ENCODE measurements at regions not wholly inside any gene's neighbourhood (a gene's known extent, or its start where the extent isn't known, plus 50 kb on each side); places are given as distances from the start of the nearest gene placed in this dataset.

- Histone ChIP-seq H3K36me3 (ENCODE audit: control insufficient read depth in 2 of 2, extremely low read depth in 1 of 2, insufficient read depth in 2 of 2, low read length in 2 of 2) (no peaks in the 10 kb centered on the region), H3K27ac (ENCODE audit: control insufficient read depth, insufficient read depth, low read length) (no peak overlapping the region), H3K4me2 (ENCODE audit: control insufficient read depth, extremely low read depth, insufficient read depth, low read depth, low read length) (peak overlapping the region; percentile 93), H3K79me2 (ENCODE audit: control insufficient read depth, insufficient read depth, low read length) (no peaks in the 10 kb centered on the region), H4K20me1 (ENCODE audit: control insufficient read depth, extremely low read depth, insufficient read depth, low read length) (no peaks in the 10 kb centered on the region), H3K9me3 (ENCODE audit: control insufficient read depth, low read depth, low read length) (no peaks in the 10 kb centered on the region), H3K4me3 (ENCODE audit: control insufficient read depth in 2 of 3, extremely low read depth in 1 of 3, insufficient read depth in 2 of 3, low read depth in 1 of 3, low read length in 3 of 3) (peak overlapping the region; percentile 37 to 76 (median 71)), H3K9ac (ENCODE audit: control insufficient read depth, extremely low read depth, insufficient read depth, low read length) (peak overlapping the region; percentile 41), H3K4me1 (ENCODE audit: control insufficient read depth, extremely low read depth, insufficient read depth, low read length) (peaks cover 20% of the 10 kb centered on the region), H2AFZ (ENCODE audit: control insufficient read depth, low read length) (peak overlapping the region; percentile 6), H3K9me1 (ENCODE audit: control insufficient read depth, extremely low read depth, insufficient read depth, low read length) (no peaks in the 10 kb centered on the region), H3K27me3 (ENCODE audit: control insufficient read depth, extremely low read depth, insufficient read depth, low read length) (peaks cover 6% of the 10 kb centered on the region)
- DNase-seq (ENCODE audit: low read depth, low spot score) (no peak), FAIRE-seq (no peak)
- TF ChIP-seq EZH2 (IDR thresholded peaks at IDR 0.05; ENCODE audit: low read length) (no peak), CTCF (optimal IDR thresholded peaks at IDR 0.05 in 1 of 3, IDR thresholded peaks at IDR 0.05 in 1 of 3, conservative IDR thresholded peaks at IDR 0.05 in 1 of 3; ENCODE audit: extremely low read depth in 1 of 3, insufficient read depth in 2 of 3, low read length in 3 of 3) (no peak)
- dilution Hi-C loops (cut with MboI; ENCODE audit: extremely low pct_ligation_motif_present, low sequenced_read_pairs) = no loop called here
These were observed 82.9 kb upstream of the C1QTNF9B start for GRCh38 chr13:23980160-23980551.

GRCh38 chr13:23983671-23984070, 86.4 kb upstream of the C1QTNF9B start:
- H3K79me2 ChIP-seq (ENCODE audit: control insufficient read depth, insufficient read depth, low read length) = no peaks in the 10 kb centered on the region
- H3K9ac ChIP-seq (ENCODE audit: control insufficient read depth, extremely low read depth, insufficient read depth, low read length) = no peak overlapping the region
- peaks cover 22% of the 10 kb centered on the region for H3K4me1 ChIP-seq (ENCODE audit: control insufficient read depth, extremely low read depth, insufficient read depth, low read length)
- no peaks in the 10 kb centered on the region for H3K9me1 ChIP-seq (ENCODE audit: control insufficient read depth, extremely low read depth, insufficient read depth, low read length)
- no peak for DNase-seq (ENCODE audit: low read depth, low spot score)
- H3K27me3 ChIP-seq (ENCODE audit: control insufficient read depth, extremely low read depth, insufficient read depth, low read length) = peaks cover 10% of the 10 kb centered on the region
- H3K4me3 ChIP-seq (ENCODE audit: control insufficient read depth in 2 of 3, extremely low read depth in 1 of 3, insufficient read depth in 2 of 3, low read depth in 1 of 3, low read length in 3 of 3) = no peak overlapping the region
- no peaks in the 10 kb centered on the region for H3K36me3 ChIP-seq (ENCODE audit: control insufficient read depth in 2 of 2, extremely low read depth in 1 of 2, insufficient read depth in 2 of 2, low read length in 2 of 2)
- no peak overlapping the region for H3K4me2 ChIP-seq (ENCODE audit: control insufficient read depth, extremely low read depth, insufficient read depth, low read depth, low read length)
- no peaks in the 10 kb centered on the region for H3K9me3 ChIP-seq (ENCODE audit: control insufficient read depth, low read depth, low read length)
- TF ChIP-seq CTCF (optimal IDR thresholded peaks at IDR 0.05 in 1 of 3, IDR thresholded peaks at IDR 0.05 in 1 of 3, conservative IDR thresholded peaks at IDR 0.05 in 1 of 3; ENCODE audit: extremely low read depth in 1 of 3, insufficient read depth in 2 of 3, low read length in 3 of 3) (no peak), EZH2 (IDR thresholded peaks at IDR 0.05; ENCODE audit: low read length) (no peak)
- FAIRE-seq = no peak
- H4K20me1 ChIP-seq (ENCODE audit: control insufficient read depth, extremely low read depth, insufficient read depth, low read length) = no peaks in the 10 kb centered on the region
- dilution Hi-C loops (cut with MboI; ENCODE audit: extremely low pct_ligation_motif_present, low sequenced_read_pairs) = no loop called here
- no peak overlapping the region for H3K27ac ChIP-seq (ENCODE audit: control insufficient read depth, insufficient read depth, low read length)
- no peak overlapping the region for H2AFZ ChIP-seq (ENCODE audit: control insufficient read depth, low read length)
